Activated CD8-positive, alpha-beta memory T cell treated with anti-CD3 and anti-CD28 coated beads, Interleukin-2, amount 50 U/mL, for 48 hours (primary cell): ENCODE measurements at regions not wholly inside any gene's neighbourhood (a gene's known extent, or its start where the extent isn't known, plus 50 kb on each side); places are given as distances from the start of the nearest gene placed in this dataset.
"Not testable (repeated sequence)": the region's sequence is repeated elsewhere in the genome, so short reads cannot be mapped to it uniquely, and the experiment has no call there.

Experiments
- DNase-seq: peaks from one replicate; pipeline ENCODE4 v3.0.0-alpha.2; 2020

- DNase-seq: not testable (repeated sequence)
Observed at GRCh38 chr6:85356743-85357142, 93.1 kb upstream of the NT5E start.

GRCh38 chr6:85355816-85356215 is 94.1 kb upstream of the NT5E start:
- DNase-seq: no peak

GRCh38 chr6:85354761-85355618 is 94.9 kb upstream of the NT5E start:
- peak; percentile 87 for DNase-seq

GRCh38 chr6:85353012-85353411 is 96.9 kb upstream of the NT5E start:
- no peak for DNase-seq

- no peak for DNase-seq
Observed at GRCh38 chr6:85348643-85349042, 101.2 kb upstream of the NT5E start.

- DNase-seq: no peak
Observed at GRCh38 chr6:85347812-85348211, 102.1 kb upstream of the NT5E start.

GRCh38 chr6:85346196-85346595 is 103.7 kb upstream of the NT5E start:
- DNase-seq: no peak

- DNase-seq: no peak
Observed at GRCh38 chr6:85344996-85345395, 104.9 kb upstream of the NT5E start.

GRCh38 chr6:85343428-85343827 is 106.5 kb upstream of the NT5E start:
- DNase-seq: no peak

- no peak for DNase-seq
Observed at GRCh38 chr6:85329196-85329595, 120.7 kb upstream of the NT5E start.

GRCh38 chr6:85325811-85326210 is 124.1 kb upstream of the NT5E start:
- DNase-seq: not testable (repeated sequence)

- peak; percentile 93 for DNase-seq
Observed at GRCh38 chr6:85323435-85324040, 126.3 kb upstream of the NT5E start.

GRCh38 chr6:85322446-85323105 is 127.3 kb upstream of the NT5E start:
- no peak for DNase-seq

GRCh38 chr6:85321906-85322305 is 128.0 kb upstream of the NT5E start:
- no peak for DNase-seq

GRCh38 chr6:85314586-85314985 is 135.3 kb upstream of the NT5E start:
- no peak for DNase-seq

- no peak for DNase-seq
Observed at GRCh38 chr6:85300581-85300980, 149.3 kb upstream of the NT5E start.

GRCh38 chr6:85298553-85298952 is 151.3 kb upstream of the NT5E start:
- no peak for DNase-seq

GRCh38 chr6:85291326-85291725 is 158.6 kb upstream of the NT5E start:
- DNase-seq: no peak

- no peak for DNase-seq
Observed at GRCh38 chr6:85287654-85288053, 162.2 kb upstream of the NT5E start.

- no peak for DNase-seq
Observed at GRCh38 chr6:85287158-85287557, 162.7 kb upstream of the NT5E start.

GRCh38 chr6:85286507-85286906 is 163.4 kb upstream of the NT5E start:
- DNase-seq: not testable (repeated sequence)

- DNase-seq: no peak
Observed at GRCh38 chr6:85285934-85286333, 163.9 kb upstream of the NT5E start.

GRCh38 chr6:85285114-85285513 is 164.8 kb upstream of the NT5E start:
- no peak for DNase-seq

GRCh38 chr6:85283436-85283835 is 166.4 kb upstream of the NT5E start:
- no peak for DNase-seq
